Natural killer cell (primary cell): ENCODE measurements at regions not wholly inside any gene's neighbourhood (a gene's known extent, or its start where the extent isn't known, plus 50 kb on each side); places are given as distances from the start of the nearest gene placed in this dataset.

ENCODE experiments used
- ATAC-seq, 3 donors: fragments of 150-1000 bp in 2 of 3; fragments of 200-7000 bp in 1 of 3; cut with Tn5 transposase; 1 replicate in 1 of 3; 2 replicates in 2 of 3; pipeline ENCODE4 v1.10.0; 2021; ENCODE audit warnings: mild to moderate bottlenecking in 2 of 3, moderate library complexity in 2 of 3
- DNase-seq, 2 donors: peaks; one replicate each; pipeline versions ENCODE4 v3.0.0 to v3.0.0-alpha.2; 2013 to 2021; ENCODE audit warnings: mixed read lengths in 1 of 2
- H3K27ac ChIP-seq: one replicate; pipeline ENCODE4 v1.5.1; 2013; ENCODE audit warnings: mild to moderate bottlenecking, low read length
- H3K27me3 ChIP-seq: one replicate; pipeline ENCODE4 v1.6.1; 2013; ENCODE audit warnings: low read length; ENCODE audit not compliant: control insufficient read depth, insufficient read depth
- H3K36me3 ChIP-seq: one replicate; pipeline ENCODE4 v1.6.1; 2013; ENCODE audit warnings: low read length; ENCODE audit not compliant: control insufficient read depth, insufficient read depth
- H3K4me1 ChIP-seq: one replicate; pipeline ENCODE4 v1.6.1; 2013; ENCODE audit warnings: low read length; ENCODE audit not compliant: control insufficient read depth, insufficient read depth
- H3K4me3 ChIP-seq: one replicate; pipeline ENCODE4 v1.5.1; 2013; ENCODE audit warnings: low read length
- H3K9me3 ChIP-seq: one replicate; pipeline ENCODE4 v1.6.1; 2013; ENCODE audit warnings: low read length; ENCODE audit not compliant: control insufficient read depth, insufficient read depth
- H3K27ac Mint-ChIP-seq, 2 donors: one replicate each; pipeline ENCODE4 v1.8.0; 2022; ENCODE audit warnings: mild to moderate bottlenecking in 2 of 2, mixed read lengths in 2 of 2, moderate library complexity in 1 of 2
- H3K27me3 Mint-ChIP-seq, 2 donors: one replicate each; pipeline ENCODE4 v1.8.0; 2022; ENCODE audit warnings: low read depth in 2 of 2, mixed read lengths in 2 of 2
- H3K36me3 Mint-ChIP-seq: one replicate; pipeline ENCODE4 v1.8.0; 2022; ENCODE audit warnings: mixed read lengths
- H3K4me1 Mint-ChIP-seq, 2 donors: one replicate each; pipeline ENCODE4 v1.8.0; 2022; ENCODE audit warnings: mixed read lengths in 2 of 2
- H3K4me3 Mint-ChIP-seq: one replicate; pipeline ENCODE4 v1.8.0; 2022; ENCODE audit warnings: mild to moderate bottlenecking, moderate library complexity, mixed read lengths
- H3K9me3 Mint-ChIP-seq, 2 donors: one replicate each; pipeline ENCODE4 v1.8.0; 2022; ENCODE audit warnings: mixed read lengths in 2 of 2
- WGBS: methylation state at CpG from one replicate; pipeline ENCODE4 v1.1.7; 2013; ENCODE audit warnings: missing lambda C conversion rate; ENCODE audit not compliant: insufficient coverage; 5-methylcytosine and 5-hydroxymethylcytosine counted together
- intact Hi-C: fragments of 100-400 bp; cut with micrococcal nuclease; formaldehyde crosslinking; loops from one replicate; pipeline ENCODE4 v1.14.2; 2022
- TF ChIP-seq, protein P1 (sequence below): fragments of 200-600 bp; IDR thresholded peaks from one replicate; pipeline ENCODE4 v1.8.0; 2022; ENCODE audit warnings: antibody characterized with exemption

DNA sequence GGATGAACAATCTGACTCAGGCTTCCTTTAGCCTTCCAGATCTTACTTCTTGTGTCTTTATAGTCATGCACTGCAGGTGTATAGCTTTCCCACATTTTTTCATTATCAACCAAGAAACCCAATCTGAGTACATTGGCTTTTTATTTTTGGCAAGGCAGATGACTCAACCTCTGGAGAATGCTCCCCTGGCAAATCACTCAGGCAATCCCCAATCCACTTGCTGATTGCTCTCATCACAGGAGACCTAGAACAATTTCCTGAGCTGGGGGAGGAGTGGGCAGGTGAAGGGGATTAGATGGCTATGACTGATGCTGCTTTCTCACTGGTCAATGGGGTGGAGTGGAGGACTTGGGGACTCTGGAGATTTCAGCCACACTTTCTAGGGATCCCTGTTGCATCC, 134.4 kb downstream of the SLC16A9 start:
- H3K4me1 Mint-ChIP-seq, result no peaks in the 10 kb centered on the region
- H3K36me3 ChIP-seq, result no peaks in the 10 kb centered on the region
- H3K27me3 Mint-ChIP-seq, result no peaks in the 10 kb centered on the region
- TF ChIP-seq, protein P1, sequence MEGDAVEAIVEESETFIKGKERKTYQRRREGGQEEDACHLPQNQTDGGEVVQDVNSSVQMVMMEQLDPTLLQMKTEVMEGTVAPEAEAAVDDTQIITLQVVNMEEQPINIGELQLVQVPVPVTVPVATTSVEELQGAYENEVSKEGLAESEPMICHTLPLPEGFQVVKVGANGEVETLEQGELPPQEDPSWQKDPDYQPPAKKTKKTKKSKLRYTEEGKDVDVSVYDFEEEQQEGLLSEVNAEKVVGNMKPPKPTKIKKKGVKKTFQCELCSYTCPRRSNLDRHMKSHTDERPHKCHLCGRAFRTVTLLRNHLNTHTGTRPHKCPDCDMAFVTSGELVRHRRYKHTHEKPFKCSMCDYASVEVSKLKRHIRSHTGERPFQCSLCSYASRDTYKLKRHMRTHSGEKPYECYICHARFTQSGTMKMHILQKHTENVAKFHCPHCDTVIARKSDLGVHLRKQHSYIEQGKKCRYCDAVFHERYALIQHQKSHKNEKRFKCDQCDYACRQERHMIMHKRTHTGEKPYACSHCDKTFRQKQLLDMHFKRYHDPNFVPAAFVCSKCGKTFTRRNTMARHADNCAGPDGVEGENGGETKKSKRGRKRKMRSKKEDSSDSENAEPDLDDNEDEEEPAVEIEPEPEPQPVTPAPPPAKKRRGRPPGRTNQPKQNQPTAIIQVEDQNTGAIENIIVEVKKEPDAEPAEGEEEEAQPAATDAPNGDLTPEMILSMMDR, result no peak
- H3K4me1 ChIP-seq, result no peaks in the 10 kb centered on the region
- intact Hi-C loops, result no loop called here
- H3K36me3 Mint-ChIP-seq, result no peaks in the 10 kb centered on the region
- no peak overlapping the region for H3K27ac Mint-ChIP-seq
- H3K4me3 ChIP-seq, result no peak overlapping the region
- H3K27me3 ChIP-seq, result no peaks in the 10 kb centered on the region
- peaks cover 2 to 5% of the 10 kb centered on the region in 2 donors for H3K9me3 Mint-ChIP-seq
- H3K9me3 ChIP-seq, result no peaks in the 10 kb centered on the region
- no peak overlapping the region for H3K4me3 Mint-ChIP-seq
- no peak overlapping the region for H3K27ac ChIP-seq
- DNase-seq, result no peak
- no peak for ATAC-seq

DNA sequence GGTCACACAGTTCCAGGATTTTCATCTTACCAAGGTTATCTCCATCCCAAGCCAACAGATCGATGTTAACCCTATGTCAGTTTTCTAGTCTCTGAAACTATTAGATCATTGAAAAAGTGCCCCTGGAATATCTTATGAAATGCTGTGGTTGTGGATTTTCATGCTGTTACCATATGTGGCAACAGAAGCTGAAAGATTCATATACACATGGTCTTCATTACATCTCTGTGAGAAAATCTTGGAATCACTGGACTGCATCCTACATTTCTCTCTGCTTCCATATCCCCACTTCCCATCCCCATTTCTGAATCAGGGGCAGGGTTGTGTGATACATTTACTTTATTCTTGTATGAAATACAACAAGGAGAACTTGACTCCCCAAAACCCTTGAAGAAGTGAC, 146.1 kb downstream of the SLC16A9 start:
- no peaks in the 10 kb centered on the region for H3K36me3 ChIP-seq

DNA sequence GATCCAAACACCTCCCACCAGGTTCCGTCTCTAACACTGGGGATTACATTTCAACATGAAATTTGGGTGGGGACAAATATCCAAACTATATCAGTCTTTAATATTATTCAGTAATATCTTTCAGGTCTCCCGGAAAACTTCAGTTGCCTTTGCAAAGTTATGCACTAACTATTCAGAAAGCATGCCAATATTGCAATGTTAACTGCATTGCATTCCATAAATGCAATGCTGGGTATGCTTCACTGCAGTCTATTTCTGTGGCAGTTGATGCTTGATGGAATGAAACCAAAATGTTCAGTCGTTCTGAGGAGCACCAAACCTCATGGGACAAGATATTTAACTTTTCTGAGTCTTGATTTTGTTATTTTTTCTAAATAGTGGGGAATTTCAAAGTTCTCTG, 147.5 kb downstream of the SLC16A9 start:
- Histone ChIP-seq H3K36me3 (no peaks in the 10 kb centered on the region), H3K4me3 (no peak overlapping the region), H3K4me1 (no peaks in the 10 kb centered on the region), H3K27ac (no peak overlapping the region), H3K9me3 (no peaks in the 10 kb centered on the region), H3K27me3 (no peaks in the 10 kb centered on the region)
- Mint-ChIP-seq H3K4me1 (no peaks in the 10 kb centered on the region), H3K4me3 (no peak overlapping the region), H3K9me3 (peaks cover 3% of the 10 kb centered on the region in 2 donors), H3K27ac (no peak overlapping the region), H3K27me3 (no peaks in the 10 kb centered on the region), H3K36me3 (no peaks in the 10 kb centered on the region)
- intact Hi-C loops, result no loop called here
- ATAC-seq (no peak), DNase-seq (no peak)
- 52% methylated on average over 3 of the region's 3 CpGs for WGBS
- TF ChIP-seq, protein P1, result no peak

More for the DNA sequence above, 146.1 kb downstream of the SLC16A9 start:
- Mint-ChIP-seq H3K27me3 (no peaks in the 10 kb centered on the region), H3K9me3 (peaks cover 3% of the 10 kb centered on the region in 2 donors), H3K4me1 (no peaks in the 10 kb centered on the region), H3K4me3 (no peak overlapping the region), H3K36me3 (no peaks in the 10 kb centered on the region), H3K27ac (no peak overlapping the region)
- Histone ChIP-seq H3K4me3 (no peak overlapping the region), H3K27ac (no peak overlapping the region), H3K4me1 (no peaks in the 10 kb centered on the region), H3K27me3 (no peaks in the 10 kb centered on the region), H3K9me3 (no peaks in the 10 kb centered on the region)
- no peak for DNase-seq
- TF ChIP-seq, protein P1, result no peak
- intact Hi-C loops, result no loop called here
- WGBS, result 100% methylated on average over 1 of the region's 1 CpG
- ATAC-seq, result no peak

DNA sequence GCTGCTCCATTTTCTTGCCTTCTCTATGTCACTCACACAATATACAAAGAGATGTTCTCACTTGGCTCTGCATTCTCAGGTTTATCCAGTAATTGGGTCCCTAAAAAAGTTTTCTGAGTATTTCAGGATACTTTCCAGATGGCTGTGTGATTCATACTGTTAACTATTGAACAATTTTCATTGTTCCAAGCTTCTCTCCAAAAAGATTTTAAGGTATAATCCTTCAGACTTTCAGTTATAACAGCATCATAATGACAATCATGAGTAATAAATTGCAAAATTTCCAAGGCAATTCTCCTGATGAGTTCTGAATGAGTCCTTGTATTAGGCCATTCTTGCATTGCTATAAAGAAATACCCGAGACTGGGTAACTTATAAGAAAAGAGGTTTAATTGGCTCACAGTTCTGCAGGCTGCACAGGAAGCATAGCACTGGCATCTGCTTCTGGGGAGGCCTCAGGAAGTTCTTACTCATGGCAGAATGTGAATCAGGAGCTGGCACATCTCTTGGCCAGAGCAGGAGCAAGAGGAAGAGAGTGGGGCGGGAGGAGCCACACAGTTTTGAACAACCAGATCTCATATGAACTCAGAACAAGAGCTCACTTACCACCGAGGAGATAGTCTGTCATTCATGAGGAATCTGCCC, 148.1 kb downstream of the SLC16A9 start:
- no peaks in the 10 kb centered on the region for H3K9me3 ChIP-seq
- H3K4me1 ChIP-seq, result no peaks in the 10 kb centered on the region
- TF ChIP-seq, protein P1, result no peak
- H3K27me3 ChIP-seq, result no peaks in the 10 kb centered on the region
- Mint-ChIP-seq H3K4me1 (no peaks in the 10 kb centered on the region), H3K9me3 (peaks cover 3% of the 10 kb centered on the region in 2 donors), H3K4me3 (no peak overlapping the region), H3K27me3 (no peaks in the 10 kb centered on the region), H3K36me3 (no peaks in the 10 kb centered on the region), H3K27ac (no peak overlapping the region)
- no peak overlapping the region for H3K27ac ChIP-seq
- no peak overlapping the region for H3K4me3 ChIP-seq
- DNase-seq, result no peak
- H3K36me3 ChIP-seq, result no peaks in the 10 kb centered on the region
- intact Hi-C loops, result no loop called here
- WGBS, result 86% methylated on average over 3 of the region's 3 CpGs
- no peak for ATAC-seq
